Trophoblast cell (in vitro differentiated cells and primary cell): ENCODE measurements at regions not wholly inside any gene's neighbourhood (a gene's known extent, or its start where the extent isn't known, plus 50 kb on each side); places are given as distances from the start of the nearest gene placed in this dataset.
"Not testable (repeated sequence)": the region's sequence is repeated elsewhere in the genome, so short reads cannot be mapped to it uniquely, and the experiment has no call there.

Source experiments
- DNase-seq, 2 donors: peaks; one replicate each; pipeline ENCODE4 v3.0.0-alpha.2; 2016
- H2AFZ ChIP-seq: 2 replicates; pipeline ENCODE4 v1.6.1; 2013; ENCODE audit warnings: low read length, moderate library complexity, mild to moderate bottlenecking; ENCODE audit not compliant: insufficient read depth, poor library complexity
- H2AK5ac ChIP-seq: 2 replicates; pipeline ENCODE4 v1.6.1; 2013; ENCODE audit warnings: mild to moderate bottlenecking, low read length
- H2BK120ac ChIP-seq: 2 replicates; pipeline ENCODE4 v1.6.1; 2013; ENCODE audit warnings: low read length, mild to moderate bottlenecking, moderate library complexity; ENCODE audit not compliant: insufficient read depth, poor library complexity
- H2BK12ac ChIP-seq: 2 replicates; pipeline ENCODE4 v1.6.1; 2013; ENCODE audit warnings: mild to moderate bottlenecking, low read length, moderate library complexity
- H2BK5ac ChIP-seq: 2 replicates; pipeline ENCODE4 v1.6.1; 2013; ENCODE audit warnings: low read length, low read depth, moderate library complexity, mild to moderate bottlenecking; ENCODE audit not compliant: poor library complexity
- H3K14ac ChIP-seq: 2 replicates; pipeline ENCODE4 v1.6.1; 2013; ENCODE audit warnings: mild to moderate bottlenecking, low read length
- H3K18ac ChIP-seq: 2 replicates; pipeline ENCODE4 v1.6.1; 2013; ENCODE audit warnings: mild to moderate bottlenecking, low read length
- H3K23ac ChIP-seq: 2 replicates; pipeline ENCODE4 v1.6.1; 2013; ENCODE audit warnings: low read length
- H3K27ac ChIP-seq: 2 replicates; pipeline ENCODE4 v1.5.1; 2013; ENCODE audit warnings: low read depth, mild to moderate bottlenecking, inconsistent platforms, low read length, moderate library complexity
- H3K27me3 ChIP-seq: 2 replicates; pipeline ENCODE4 v1.6.1; 2013; ENCODE audit warnings: inconsistent platforms, mild to moderate bottlenecking, low read length, moderate library complexity; ENCODE audit not compliant: insufficient read depth
- H3K36me3 ChIP-seq, 2 experiments: 1 replicate in 1 of 2; 2 replicates in 1 of 2; pipeline ENCODE4 v1.6.1; 2013; ENCODE audit warnings: low read length in 2 of 2, mild to moderate bottlenecking in 2 of 2, moderate library complexity in 1 of 2; ENCODE audit not compliant: insufficient read depth in 2 of 2, control insufficient read depth in 1 of 2
- H3K4ac ChIP-seq: 2 replicates; pipeline ENCODE4 v1.6.1; 2013; ENCODE audit warnings: low read depth, mild to moderate bottlenecking, low read length, moderate library complexity
- H3K4me1 ChIP-seq, 2 experiments: 1 replicate in 1 of 2; 2 replicates in 1 of 2; pipeline ENCODE4 v1.6.1; 2013; ENCODE audit warnings: low read length in 2 of 2, mild to moderate bottlenecking in 2 of 2, moderate library complexity in 1 of 2; ENCODE audit not compliant: insufficient read depth in 2 of 2, control insufficient read depth in 1 of 2
- H3K4me2 ChIP-seq: 2 replicates; pipeline ENCODE4 v1.6.1; 2013; ENCODE audit warnings: inconsistent platforms, mild to moderate bottlenecking, low read length, moderate library complexity
- H3K4me3 ChIP-seq: 2 replicates; pipeline ENCODE4 v1.5.1; 2013; ENCODE audit warnings: mild to moderate bottlenecking, low read depth, low read length, inconsistent platforms
- H3K79me1 ChIP-seq: one replicate; pipeline ENCODE4 v1.6.1; 2013; ENCODE audit warnings: low read length
- H3K79me2 ChIP-seq: 2 replicates; pipeline ENCODE4 v1.6.1; 2013; ENCODE audit warnings: low read length, mild to moderate bottlenecking; ENCODE audit not compliant: control insufficient read depth, insufficient read depth, poor library complexity
- H3K9ac ChIP-seq: 2 replicates; pipeline ENCODE4 v1.6.1; 2013; ENCODE audit warnings: mild to moderate bottlenecking, low read length
- H3K9me3 ChIP-seq: 2 replicates; pipeline ENCODE4 v1.6.1; 2013; ENCODE audit warnings: low read depth, mild to moderate bottlenecking, control low read depth, inconsistent platforms, low read length; ENCODE audit not compliant: insufficient read depth
- H4K12ac ChIP-seq: 2 replicates; pipeline ENCODE4 v1.6.1; 2013; ENCODE audit warnings: low read depth, mild to moderate bottlenecking, low read length, moderate library complexity
- H4K8ac ChIP-seq: 2 replicates; pipeline ENCODE4 v1.6.1; 2013; ENCODE audit warnings: low read depth, mild to moderate bottlenecking, low read length, moderate library complexity
- H4K91ac ChIP-seq: one replicate; pipeline ENCODE4 v1.6.1; 2013; ENCODE audit warnings: low read depth, mild to moderate bottlenecking, low read length, moderate library complexity
- WGBS: extraction: QIAGEN DNeasy Blood & Tissue Kit; methylation state at CpG from one replicate; pipeline ENCODE4 v1.1.7; 2013; ENCODE audit warnings: missing lambda C conversion rate; ENCODE audit not compliant: insufficient read length, insufficient coverage; ENCODE audit errors: extremely low coverage; 5-methylcytosine and 5-hydroxymethylcytosine counted together

DNA sequence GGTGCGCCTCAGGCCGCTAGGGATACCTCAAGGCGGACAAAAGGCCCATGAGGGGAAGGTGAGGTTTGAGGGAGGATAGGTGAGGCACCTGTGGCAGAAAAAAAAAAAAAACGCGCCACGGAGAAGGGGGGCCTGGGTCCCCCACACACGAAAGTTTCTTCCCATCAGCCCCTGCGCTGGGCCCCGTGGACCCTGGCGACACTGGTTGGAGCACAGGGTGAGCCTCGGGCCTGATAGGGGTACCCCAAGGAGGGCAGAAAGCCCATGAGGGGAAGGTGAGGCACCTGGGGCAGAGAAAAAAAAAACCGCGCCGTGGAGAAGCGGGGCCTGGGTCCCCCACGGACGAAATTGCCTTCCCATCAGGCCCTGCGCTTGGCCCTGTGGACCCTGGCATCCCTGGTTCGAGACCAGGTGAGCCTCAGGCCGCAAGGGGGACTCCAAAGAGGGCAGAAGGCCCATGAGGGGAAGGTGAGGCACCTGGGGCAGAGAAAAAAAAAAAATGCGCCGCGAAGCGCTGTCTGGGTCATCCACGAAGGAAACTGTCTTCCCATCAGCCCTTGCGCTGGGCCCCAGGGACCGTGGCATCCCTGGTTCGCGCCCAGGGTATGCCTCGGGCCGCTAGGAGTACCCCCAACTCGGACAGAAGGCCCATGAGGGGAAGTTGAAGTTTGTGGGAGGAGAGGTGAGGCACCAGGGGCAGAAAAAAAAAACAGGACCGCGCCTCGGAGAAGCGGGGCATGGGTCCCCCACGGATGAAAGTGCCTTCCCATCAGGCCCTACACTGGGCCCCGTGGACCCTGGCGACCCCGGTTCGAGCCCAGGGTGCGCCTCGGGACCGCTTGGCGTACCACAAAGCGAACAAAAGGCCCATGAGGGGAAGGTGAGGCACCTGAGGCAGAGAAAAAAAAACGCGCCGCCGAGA, 226.2 kb downstream of the CCDC74A start:
- DNase-seq: no peak
- H3K23ac ChIP-seq: no peak overlapping the region
- no peak overlapping the region for H3K4me2 ChIP-seq
- no peak overlapping the region for H4K12ac ChIP-seq
- no peak overlapping the region for H2BK120ac ChIP-seq
- H3K36me3 ChIP-seq: no peaks in the 10 kb centered on the region
- no peaks in the 10 kb centered on the region for H3K27me3 ChIP-seq
- no peak overlapping the region for H3K14ac ChIP-seq
- no peak overlapping the region for H3K27ac ChIP-seq
- no peak overlapping the region for H3K4me3 ChIP-seq
- H2AFZ ChIP-seq: peak overlapping the region; percentile 27
- H3K9ac ChIP-seq: no peak overlapping the region
- peaks cover 19% of the 10 kb centered on the region for H3K9me3 ChIP-seq
- H2BK5ac ChIP-seq: no peak overlapping the region
- H3K79me1 ChIP-seq: no peaks in the 10 kb centered on the region
- H3K18ac ChIP-seq: no peak overlapping the region
- H3K4me1 ChIP-seq: no peaks in the 10 kb centered on the region
- no peak overlapping the region for H2AK5ac ChIP-seq
- H3K4ac ChIP-seq: no peak overlapping the region
- no CpG with 5 or more reads among the region's 50 CpGs for WGBS
- no peaks in the 10 kb centered on the region for H3K79me2 ChIP-seq
- no peak overlapping the region for H2BK12ac ChIP-seq
- no peak overlapping the region for H4K8ac ChIP-seq
- H4K91ac ChIP-seq: no peak overlapping the region

DNA sequence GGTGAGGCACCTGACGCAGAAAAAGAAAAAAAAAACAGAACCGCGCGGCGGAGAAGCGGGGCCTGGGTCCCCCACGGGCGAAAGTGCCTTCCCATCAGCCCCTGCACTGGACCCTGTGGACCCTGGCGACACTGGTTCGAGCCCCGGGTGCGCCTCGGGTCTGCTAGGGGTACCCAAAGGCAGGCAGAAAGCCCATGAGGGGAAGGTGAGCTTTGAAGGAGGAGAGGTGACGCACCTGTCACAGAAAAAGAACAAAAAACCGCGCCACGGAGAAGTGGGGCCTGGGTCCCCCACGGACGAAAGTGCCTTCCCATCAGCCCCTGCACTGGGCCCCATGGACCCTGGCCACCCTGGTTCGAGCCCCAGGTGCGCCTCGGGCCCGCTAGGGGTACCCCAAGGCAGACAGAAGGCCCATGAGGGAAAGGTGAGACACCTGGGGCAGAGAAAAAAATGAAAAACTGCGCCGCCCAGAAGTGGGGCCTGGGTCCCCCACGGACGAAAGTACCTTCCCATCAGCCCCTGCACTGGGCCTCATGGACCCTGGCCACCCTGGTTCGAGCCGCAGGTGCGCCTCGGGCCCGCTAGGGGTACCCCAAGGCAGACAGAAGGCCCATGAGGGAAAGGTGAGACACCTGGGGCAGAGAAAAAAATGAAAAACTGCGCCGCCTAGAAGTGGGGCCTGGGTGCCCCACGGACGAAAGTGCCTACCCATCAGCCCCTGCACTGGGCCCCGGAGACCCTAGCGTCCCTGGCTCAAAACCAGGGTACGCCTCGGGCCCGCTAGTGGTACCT, 227.4 kb downstream of the CCDC74A start:
- H3K36me3 ChIP-seq: no peaks in the 10 kb centered on the region
- no peak overlapping the region for H3K23ac ChIP-seq
- no peaks in the 10 kb centered on the region for H3K4me1 ChIP-seq
- H4K91ac ChIP-seq: no peak overlapping the region
- H3K14ac ChIP-seq: no peak overlapping the region
- H3K4ac ChIP-seq: no peak overlapping the region
- H2AFZ ChIP-seq: no peak overlapping the region
- no peak for DNase-seq
- no peak overlapping the region for H3K4me2 ChIP-seq
- no peak overlapping the region for H3K18ac ChIP-seq
- H2BK12ac ChIP-seq: no peak overlapping the region
- H2BK120ac ChIP-seq: no peak overlapping the region
- no CpG with 5 or more reads among the region's 41 CpGs for WGBS
- no peak overlapping the region for H3K4me3 ChIP-seq
- no peak overlapping the region for H2AK5ac ChIP-seq
- H3K79me2 ChIP-seq: no peaks in the 10 kb centered on the region
- no peaks in the 10 kb centered on the region for H3K27me3 ChIP-seq
- no peak overlapping the region for H2BK5ac ChIP-seq
- no peak overlapping the region for H4K12ac ChIP-seq
- no peak overlapping the region for H4K8ac ChIP-seq
- no peak overlapping the region for H3K9ac ChIP-seq
- peaks cover 24% of the 10 kb centered on the region for H3K9me3 ChIP-seq
- H3K27ac ChIP-seq: no peak overlapping the region
- H3K79me1 ChIP-seq: no peaks in the 10 kb centered on the region

DNA sequence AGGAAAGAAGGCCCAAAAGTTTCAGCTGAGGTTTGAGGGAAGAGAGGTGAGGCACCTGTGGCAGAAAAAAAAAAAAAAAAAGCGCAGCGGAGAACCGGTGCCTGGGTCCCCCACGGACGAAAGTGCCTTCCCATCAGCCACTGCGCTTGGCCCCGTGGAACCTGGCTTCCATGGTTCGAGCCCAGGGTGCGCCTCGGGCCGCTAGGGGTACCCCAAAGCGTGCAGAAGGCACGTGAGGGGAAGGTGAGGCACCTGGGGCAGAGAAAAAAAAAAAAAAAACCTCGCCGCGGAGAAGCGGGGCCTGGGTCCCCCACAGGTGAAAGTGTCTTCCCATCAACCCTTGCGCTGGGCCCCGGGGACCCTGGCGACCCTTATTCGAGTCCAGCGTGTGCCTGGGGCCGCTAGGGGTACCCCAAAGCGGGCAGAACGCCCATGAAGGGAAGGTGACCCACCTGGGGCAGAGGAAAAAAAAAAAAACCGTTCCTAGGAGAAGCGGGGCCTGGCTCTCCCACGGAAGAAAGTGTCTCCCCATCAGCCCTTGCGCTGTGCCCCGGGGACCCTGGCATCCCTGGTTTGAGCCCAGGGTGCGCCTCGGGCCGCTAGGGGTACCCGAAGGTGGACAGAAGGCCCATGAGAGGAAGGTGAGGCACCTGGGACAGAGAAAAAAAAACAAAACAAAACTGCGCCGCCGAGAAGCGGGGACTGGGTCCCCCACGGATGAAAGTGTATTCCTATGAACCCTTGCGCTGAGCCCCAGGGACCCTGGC, 228.6 kb downstream of the CCDC74A start:
- Histone ChIP-seq H3K4me3 (no peak overlapping the region), H2BK12ac (no peak overlapping the region), H4K8ac (no peak overlapping the region), H2BK5ac (no peak overlapping the region), H3K36me3 (no peaks in the 10 kb centered on the region), H3K9me3 (peaks cover 26% of the 10 kb centered on the region), H4K91ac (no peak overlapping the region), H3K79me2 (no peaks in the 10 kb centered on the region), H3K79me1 (no peaks in the 10 kb centered on the region), H3K23ac (no peak overlapping the region), H2BK120ac (no peak overlapping the region), H3K4me2 (no peak overlapping the region), H2AK5ac (no peak overlapping the region), H3K27ac (no peak overlapping the region), H3K18ac (no peak overlapping the region), H3K27me3 (no peaks in the 10 kb centered on the region), H4K12ac (no peak overlapping the region), H3K9ac (no peak overlapping the region), H3K4me1 (no peaks in the 10 kb centered on the region), H3K14ac (no peak overlapping the region), H2AFZ (no peak overlapping the region), H3K4ac (no peak overlapping the region)
- DNase-seq: no peak
- WGBS: no CpG with 5 or more reads among the region's 40 CpGs

DNA sequence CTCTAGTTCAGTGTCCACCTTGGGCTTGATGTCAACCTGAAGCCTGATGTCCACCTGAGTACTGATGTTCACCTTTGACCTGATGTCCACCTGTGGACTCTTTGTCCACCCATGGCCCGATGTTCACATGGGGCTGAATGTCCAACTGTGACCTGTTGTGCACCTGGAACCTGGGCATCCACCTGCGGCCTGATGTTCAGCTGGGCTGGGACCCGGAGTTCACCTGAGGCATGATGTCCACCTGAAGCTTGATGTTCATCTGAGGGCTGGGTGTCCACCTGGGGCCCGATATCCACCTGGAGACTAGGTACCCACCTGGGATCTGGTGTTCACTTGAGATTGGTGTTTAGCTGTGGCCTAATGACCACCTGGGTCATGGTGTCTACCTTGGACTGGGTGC, 231.3 kb downstream of the CCDC74A start:
- DNase-seq: not testable (repeated sequence)

More for the DNA sequence above, 231.3 kb downstream of the CCDC74A start:
- not testable (repeated sequence) for H3K4me2 ChIP-seq, H3K79me2 ChIP-seq, H3K79me1 ChIP-seq, H2BK120ac ChIP-seq, H4K12ac ChIP-seq, H3K9ac ChIP-seq, H3K36me3 ChIP-seq, H3K4me1 ChIP-seq, H3K18ac ChIP-seq, H3K14ac ChIP-seq, H3K23ac ChIP-seq, H2AK5ac ChIP-seq, H3K27ac ChIP-seq, H3K4ac ChIP-seq, H4K8ac ChIP-seq, H3K27me3 ChIP-seq, H3K4me3 ChIP-seq, H2BK12ac ChIP-seq, H2AFZ ChIP-seq, H2BK5ac ChIP-seq, H4K91ac ChIP-seq
- peaks cover 26% of the 10 kb centered on the region for H3K9me3 ChIP-seq
- no CpG with 5 or more reads among the region's 4 CpGs for WGBS
